ENCODE measurements at regions not wholly inside any gene's neighbourhood (a gene's known extent, or its start where the extent isn't known, plus 50 kb on each side); places are given as distances from the start of the nearest gene placed in this dataset.

DNA sequence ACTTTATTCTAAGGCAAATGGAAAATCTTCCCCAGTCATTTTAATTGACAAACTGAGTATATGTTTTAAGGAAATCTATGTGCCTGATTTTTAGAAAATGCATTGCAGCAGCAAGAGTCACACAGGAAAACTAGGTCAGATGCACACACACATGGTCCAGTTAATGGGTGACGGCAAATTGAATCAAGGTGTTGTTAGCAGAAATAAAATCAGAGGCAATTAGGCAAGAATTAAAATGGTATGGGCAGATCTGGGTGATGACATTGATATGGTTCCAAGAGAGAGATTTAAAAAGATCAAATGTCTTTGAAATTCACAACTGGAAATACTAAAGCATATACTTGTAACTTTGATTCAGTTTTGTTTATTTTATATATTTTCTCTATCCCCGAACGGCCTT, 174.2 kb upstream of the CDH19 start:
- no peak for DNase-seq (ENCODE audit: low spot score in 2 of 2)
- WGBS, 2 donors, result 70 to 76% methylated on average over 3 of the region's 3 CpGs
- intact Hi-C loops (cut with DNase I; ENCODE audit: low total_unique reads), result no loop called here
- TF ChIP-seq, protein P1, sequence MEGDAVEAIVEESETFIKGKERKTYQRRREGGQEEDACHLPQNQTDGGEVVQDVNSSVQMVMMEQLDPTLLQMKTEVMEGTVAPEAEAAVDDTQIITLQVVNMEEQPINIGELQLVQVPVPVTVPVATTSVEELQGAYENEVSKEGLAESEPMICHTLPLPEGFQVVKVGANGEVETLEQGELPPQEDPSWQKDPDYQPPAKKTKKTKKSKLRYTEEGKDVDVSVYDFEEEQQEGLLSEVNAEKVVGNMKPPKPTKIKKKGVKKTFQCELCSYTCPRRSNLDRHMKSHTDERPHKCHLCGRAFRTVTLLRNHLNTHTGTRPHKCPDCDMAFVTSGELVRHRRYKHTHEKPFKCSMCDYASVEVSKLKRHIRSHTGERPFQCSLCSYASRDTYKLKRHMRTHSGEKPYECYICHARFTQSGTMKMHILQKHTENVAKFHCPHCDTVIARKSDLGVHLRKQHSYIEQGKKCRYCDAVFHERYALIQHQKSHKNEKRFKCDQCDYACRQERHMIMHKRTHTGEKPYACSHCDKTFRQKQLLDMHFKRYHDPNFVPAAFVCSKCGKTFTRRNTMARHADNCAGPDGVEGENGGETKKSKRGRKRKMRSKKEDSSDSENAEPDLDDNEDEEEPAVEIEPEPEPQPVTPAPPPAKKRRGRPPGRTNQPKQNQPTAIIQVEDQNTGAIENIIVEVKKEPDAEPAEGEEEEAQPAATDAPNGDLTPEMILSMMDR (IDR thresholded peaks at IDR 0.05), result no peak
- no peak for TF ChIP-seq POLR2A (IDR thresholded peaks at IDR 0.05)
- no peak overlapping the region for H3K4me3 ChIP-seq (ENCODE audit: low read depth, poor library complexity, severe bottlenecking)

DNA sequence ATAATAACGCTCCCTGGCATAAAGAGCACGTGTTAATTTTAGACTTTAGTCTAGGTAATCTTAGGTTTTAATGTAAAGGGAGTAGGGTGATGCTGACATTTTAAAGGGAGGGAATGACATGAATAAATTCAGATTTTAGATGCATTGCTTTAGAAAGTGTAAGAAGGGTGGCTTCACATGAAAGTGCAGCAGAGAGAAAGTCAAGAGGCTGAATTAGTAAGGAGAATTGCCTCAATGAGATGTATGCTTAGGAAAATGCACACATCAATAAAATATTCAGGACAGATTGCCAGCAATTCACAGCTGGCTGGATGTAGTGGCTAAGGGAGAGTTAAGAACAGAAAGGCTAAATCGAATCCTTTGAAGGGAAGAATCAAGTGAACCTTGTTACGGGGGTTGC, 165.5 kb upstream of the CDH19 start:
- no peak for DNase-seq (ENCODE audit: low spot score in 2 of 2)

DNA sequence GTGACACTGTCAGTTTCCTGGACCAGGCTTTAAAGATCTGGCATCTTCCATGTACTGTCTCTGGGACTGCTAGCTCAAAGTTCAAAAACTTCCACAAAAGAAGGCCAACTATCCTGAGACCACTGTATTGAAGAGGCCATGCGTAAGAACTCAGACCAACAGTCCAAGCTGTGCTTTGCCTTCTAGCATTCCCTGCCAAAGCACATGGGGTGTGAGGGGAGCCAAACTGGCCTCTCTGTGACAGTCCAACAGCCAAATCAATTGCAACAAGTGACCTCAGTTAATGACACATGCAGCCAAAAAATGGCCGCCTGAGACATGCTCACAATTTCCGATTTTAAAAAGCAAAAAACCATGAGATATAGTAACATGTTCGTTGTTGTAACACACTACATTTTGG, 160.3 kb upstream of the CDH19 start:
- no peak for DNase-seq (ENCODE audit: low spot score in 2 of 2)
- intact Hi-C loops (cut with DNase I; ENCODE audit: low total_unique reads), result no loop called here
- 86 to 92% methylated on average over 4 of the region's 4 CpGs for WGBS, 2 donors
- H3K4me3 ChIP-seq (ENCODE audit: low read depth, poor library complexity, severe bottlenecking), result no peak overlapping the region
- TF ChIP-seq POLR2A (IDR thresholded peaks at IDR 0.05), result no peak
- TF ChIP-seq, protein P1 (IDR thresholded peaks at IDR 0.05), result no peak

More for the DNA sequence above, 165.5 kb upstream of the CDH19 start:
- 77 to 88% methylated on average over 4 of the region's 4 CpGs for WGBS, 2 donors
- TF ChIP-seq POLR2A (IDR thresholded peaks at IDR 0.05), result no peak
- TF ChIP-seq, protein P1 (IDR thresholded peaks at IDR 0.05), result no peak
- no peak overlapping the region for H3K4me3 ChIP-seq (ENCODE audit: low read depth, poor library complexity, severe bottlenecking)
- intact Hi-C loops (cut with DNase I; ENCODE audit: low total_unique reads), result no loop called here

DNA sequence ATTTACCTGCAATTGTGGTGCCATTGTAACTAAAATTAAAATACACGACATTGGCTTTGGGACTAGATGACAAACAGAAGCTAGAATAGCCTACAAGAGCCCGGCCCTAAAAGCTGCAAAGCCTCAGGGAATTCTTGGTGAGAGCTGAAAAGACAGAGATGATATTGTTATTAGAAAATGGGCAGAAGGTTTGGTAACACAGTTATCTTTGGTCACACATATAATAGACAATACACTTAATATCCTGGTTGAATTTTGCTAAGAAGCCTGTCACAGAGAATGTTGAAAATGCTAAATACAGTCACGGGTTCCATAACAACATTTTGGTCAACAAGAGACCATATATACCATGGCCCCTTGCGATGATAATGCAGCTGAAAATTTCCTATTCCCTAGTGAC, 157.3 kb upstream of the CDH19 start:
- TF ChIP-seq POLR2A (IDR thresholded peaks at IDR 0.05), result no peak
- TF ChIP-seq, protein P1 (IDR thresholded peaks at IDR 0.05), result no peak
- 85 to 87% methylated on average over 4 of the region's 4 CpGs for WGBS, 2 donors
- H3K4me3 ChIP-seq (ENCODE audit: low read depth, poor library complexity, severe bottlenecking), result no peak overlapping the region
- intact Hi-C loops (cut with DNase I; ENCODE audit: low total_unique reads), result no loop called here
- no peak for DNase-seq (ENCODE audit: low spot score in 2 of 2)

DNA sequence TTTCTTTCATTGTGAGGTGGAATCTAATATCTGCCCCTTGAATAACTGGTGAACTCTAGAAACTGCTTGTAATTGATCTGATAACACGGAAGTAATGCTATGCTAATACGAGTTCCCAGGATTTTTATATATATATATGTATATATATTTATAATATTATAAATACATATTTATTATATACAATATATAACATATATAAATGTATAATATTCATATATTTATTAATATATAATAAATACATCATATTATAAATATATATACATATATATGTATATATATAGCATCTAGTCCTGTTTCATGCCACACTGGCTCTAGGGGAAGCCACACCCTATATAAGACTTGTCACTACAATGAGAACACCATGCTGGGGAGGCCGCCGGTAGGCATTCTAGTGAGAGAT, 156.7 kb upstream of the CDH19 start:
- no peak for TF ChIP-seq POLR2A (IDR thresholded peaks at IDR 0.05)
- TF ChIP-seq, protein P1 (IDR thresholded peaks at IDR 0.05), result no peak
- 85 to 89% methylated on average over 4 of the region's 4 CpGs for WGBS, 2 donors
- intact Hi-C loops (cut with DNase I; ENCODE audit: low total_unique reads), result no loop called here
- H3K4me3 ChIP-seq (ENCODE audit: low read depth, poor library complexity, severe bottlenecking), result no peak overlapping the region
- no peak for DNase-seq (ENCODE audit: low spot score in 2 of 2)

DNA sequence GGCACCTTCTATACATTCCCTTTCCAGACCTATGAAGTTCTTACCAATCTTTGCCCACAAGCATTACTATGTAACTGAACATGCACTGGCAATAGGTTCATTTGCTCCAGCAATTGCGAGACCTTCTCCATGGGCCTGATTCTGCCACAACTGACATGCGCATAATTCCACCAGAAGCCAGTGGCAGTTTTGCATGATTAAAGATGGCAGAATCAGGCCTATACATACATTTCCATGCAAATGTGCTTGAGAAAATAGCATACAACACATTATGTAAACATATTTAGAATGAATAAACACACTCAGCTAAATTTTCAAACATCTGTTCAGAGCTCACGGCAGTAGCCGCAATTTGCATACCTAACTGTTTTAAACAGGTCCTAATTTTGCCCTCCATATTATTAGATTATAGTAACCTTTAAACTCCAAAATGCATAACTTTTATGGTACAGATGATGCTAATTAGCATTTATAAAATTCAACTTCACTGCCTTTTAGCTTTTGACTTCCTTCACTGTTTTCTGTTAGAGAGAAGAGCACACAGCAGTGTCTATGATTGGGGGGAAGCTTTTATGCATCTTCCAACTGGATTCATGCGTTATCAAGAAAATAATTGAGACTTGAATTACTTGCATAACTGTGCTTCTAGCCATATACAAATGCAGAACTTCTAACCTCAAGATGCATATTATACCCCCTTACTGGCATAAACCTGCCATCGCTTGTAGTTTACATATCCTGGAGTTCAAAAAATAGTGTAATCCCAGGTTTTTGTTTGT, 155.3 kb upstream of the CDH19 start:
- intact Hi-C loops (cut with DNase I; ENCODE audit: low total_unique reads), result no loop called here
- TF ChIP-seq POLR2A (IDR thresholded peaks at IDR 0.05), result no peak
- TF ChIP-seq, protein P1 (IDR thresholded peaks at IDR 0.05), result no peak
- WGBS, 2 donors, result 92 to 93% methylated on average over 6 of the region's 6 CpGs
- no peak overlapping the region for H3K4me3 ChIP-seq (ENCODE audit: low read depth, poor library complexity, severe bottlenecking)
- DNase-seq (ENCODE audit: low spot score in 2 of 2), result no peak

Measured in lower leg skin (tissue), 4 donors.